Fibroblast of pulmonary artery (primary cell): ENCODE measurements at regions not wholly inside any gene's neighbourhood (a gene's known extent, or its start where the extent isn't known, plus 50 kb on each side); places are given as distances from the start of the nearest gene placed in this dataset.

Experiments
- DNase-seq: peaks from one replicate; pipeline ENCODE4 v3.0.0-alpha.2; 2010; ENCODE audit warnings: low read depth
- H3K4me3 ChIP-seq: replicated peaks from 2 replicates; pipeline ENCODE4 v1.5.1; 2011; ENCODE audit warnings: low read depth, mild to moderate bottlenecking, control low read depth, low read length, moderate library complexity
- TF ChIP-seq, protein P1 (sequence below): IDR thresholded peaks from 2 replicates; pipeline ENCODE4 v1.5.1; 2011; ENCODE audit warnings: mild to moderate bottlenecking, control low read depth, low read length, inconsistent platforms; ENCODE audit errors: missing control alignments

DNA sequence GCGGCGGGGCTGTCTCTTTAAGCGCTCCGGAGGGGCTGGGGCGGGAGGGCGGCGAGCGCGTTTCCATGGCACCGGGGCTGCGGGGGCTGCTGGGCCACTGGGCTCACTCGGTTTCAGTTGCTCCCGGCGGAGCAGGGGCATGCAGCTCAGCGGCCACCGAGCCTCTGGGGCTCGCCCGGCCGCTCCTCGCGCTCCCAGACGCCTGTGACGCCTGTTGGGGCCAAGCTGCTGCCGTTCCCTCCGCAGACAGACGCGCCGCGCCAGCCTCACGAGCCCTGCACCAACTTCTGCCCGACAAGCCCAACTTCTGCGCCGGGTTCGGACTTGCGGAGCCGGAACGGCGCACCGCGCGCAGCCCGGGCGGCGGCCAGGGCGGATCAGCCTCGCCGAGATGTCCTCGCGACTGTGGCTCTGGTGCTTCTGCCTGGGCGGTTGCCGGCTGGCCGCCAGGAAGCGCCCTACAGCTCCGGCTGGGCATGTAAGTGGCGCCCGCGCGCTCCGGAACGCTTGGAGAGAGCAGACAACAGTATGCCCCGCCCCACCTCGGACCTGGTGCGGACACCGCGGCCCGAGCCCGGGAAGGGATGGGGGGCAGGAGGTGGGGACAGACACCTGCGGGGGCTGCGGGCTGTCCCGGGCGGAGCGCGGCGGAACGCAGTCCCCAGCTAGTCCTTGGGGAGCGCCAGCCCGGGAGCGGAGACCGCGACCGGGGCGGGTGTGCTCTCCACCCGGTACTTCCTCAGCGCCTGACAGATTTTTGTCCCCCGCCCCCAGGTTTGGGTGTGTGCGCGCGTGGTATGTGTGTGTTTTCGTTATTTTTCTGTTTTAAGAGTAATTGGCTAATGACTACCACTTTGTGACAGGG lies 154.1 kb upstream of the GOLIM4 start:
- H3K4me3 ChIP-seq: peak overlapping the region; percentile 54
- peak; percentile 69 for DNase-seq
- TF ChIP-seq, protein P1, sequence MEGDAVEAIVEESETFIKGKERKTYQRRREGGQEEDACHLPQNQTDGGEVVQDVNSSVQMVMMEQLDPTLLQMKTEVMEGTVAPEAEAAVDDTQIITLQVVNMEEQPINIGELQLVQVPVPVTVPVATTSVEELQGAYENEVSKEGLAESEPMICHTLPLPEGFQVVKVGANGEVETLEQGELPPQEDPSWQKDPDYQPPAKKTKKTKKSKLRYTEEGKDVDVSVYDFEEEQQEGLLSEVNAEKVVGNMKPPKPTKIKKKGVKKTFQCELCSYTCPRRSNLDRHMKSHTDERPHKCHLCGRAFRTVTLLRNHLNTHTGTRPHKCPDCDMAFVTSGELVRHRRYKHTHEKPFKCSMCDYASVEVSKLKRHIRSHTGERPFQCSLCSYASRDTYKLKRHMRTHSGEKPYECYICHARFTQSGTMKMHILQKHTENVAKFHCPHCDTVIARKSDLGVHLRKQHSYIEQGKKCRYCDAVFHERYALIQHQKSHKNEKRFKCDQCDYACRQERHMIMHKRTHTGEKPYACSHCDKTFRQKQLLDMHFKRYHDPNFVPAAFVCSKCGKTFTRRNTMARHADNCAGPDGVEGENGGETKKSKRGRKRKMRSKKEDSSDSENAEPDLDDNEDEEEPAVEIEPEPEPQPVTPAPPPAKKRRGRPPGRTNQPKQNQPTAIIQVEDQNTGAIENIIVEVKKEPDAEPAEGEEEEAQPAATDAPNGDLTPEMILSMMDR: peak; percentile 11

DNA sequence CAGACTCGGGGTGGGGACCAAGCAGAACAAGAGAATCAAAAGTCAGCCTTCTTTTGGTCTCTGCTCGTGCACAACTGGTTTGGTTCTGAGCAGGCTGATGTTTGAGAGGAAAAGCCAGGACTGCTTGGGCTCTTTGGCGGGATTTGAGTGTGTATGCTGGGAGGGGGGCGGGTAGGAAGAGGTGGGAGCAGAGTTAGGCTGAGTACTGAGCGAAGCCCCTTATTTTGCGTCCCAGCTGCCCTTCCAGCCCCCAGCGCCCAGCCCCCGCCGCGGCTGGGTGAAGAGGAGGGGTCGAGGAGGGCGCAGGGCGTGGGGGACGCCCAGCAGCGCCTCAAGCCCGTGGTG lies 153.5 kb upstream of the GOLIM4 start:
- H3K4me3 ChIP-seq: peak overlapping the region; percentile 54
- peak; percentile 23 for DNase-seq
- TF ChIP-seq, protein P1: no peak

DNA sequence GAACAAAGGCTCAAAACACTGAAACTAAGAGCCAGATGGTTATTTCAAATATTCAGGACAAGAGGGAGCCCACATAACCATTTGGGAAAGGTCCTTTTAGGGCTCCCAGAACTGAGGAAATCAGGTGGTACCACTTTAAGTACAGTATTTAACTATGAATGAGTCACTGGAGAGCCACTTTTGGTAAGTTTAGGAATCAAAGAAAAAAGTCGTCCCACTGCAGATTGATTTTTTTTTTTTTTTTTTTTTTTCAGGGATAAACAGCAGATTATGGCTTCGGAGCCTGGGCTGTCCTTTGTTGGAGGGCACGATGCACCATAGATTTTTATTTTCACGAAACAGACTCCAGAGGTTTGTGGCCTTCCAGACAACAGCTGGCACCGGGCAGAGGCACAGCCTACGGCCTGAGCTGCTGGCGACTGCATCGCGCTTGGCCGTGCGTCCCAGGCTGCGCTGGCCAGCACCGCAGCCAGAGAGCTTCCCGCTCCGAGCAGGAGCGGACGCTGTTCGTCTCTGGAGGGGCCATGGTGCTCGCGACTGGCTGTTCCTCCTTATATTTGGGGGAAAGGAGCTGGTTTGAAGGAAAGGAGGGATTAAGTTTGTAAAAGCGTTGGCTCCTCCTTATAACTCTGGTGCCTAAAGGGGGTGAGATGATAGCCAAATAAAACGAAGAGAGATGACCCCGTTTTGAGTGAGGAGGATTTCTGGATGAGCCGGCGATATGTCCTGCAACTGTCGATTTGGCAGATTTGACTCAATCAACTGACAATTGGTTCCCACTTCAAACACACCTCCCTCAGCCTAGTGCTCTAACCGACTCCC lies 152.9 kb upstream of the GOLIM4 start:
- peak overlapping the region; percentile 54 for H3K4me3 ChIP-seq
- peak; percentile 48 for DNase-seq
- TF ChIP-seq, protein P1: no peak

DNA sequence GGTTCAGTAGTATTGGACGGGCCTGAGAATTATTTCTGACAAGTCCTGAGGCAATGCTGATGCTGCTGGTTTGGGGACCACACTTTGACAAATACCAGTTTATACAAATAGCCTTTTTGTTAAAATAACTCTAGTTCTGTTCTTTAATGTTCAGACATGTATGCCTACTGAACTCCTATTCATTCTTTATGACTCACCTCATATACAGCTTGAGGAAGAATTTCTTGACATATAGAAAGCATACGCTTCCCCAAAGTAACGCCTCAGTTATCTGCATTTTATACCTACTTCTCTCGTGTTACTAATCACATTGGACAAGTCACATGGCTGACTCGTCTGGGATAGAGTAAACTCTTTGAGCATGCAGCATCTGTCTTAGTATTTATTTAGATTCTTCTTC lies 145.4 kb upstream of the GOLIM4 start:
- no peak overlapping the region for H3K4me3 ChIP-seq
- TF ChIP-seq, protein P1: no peak
- no peak for DNase-seq

DNA sequence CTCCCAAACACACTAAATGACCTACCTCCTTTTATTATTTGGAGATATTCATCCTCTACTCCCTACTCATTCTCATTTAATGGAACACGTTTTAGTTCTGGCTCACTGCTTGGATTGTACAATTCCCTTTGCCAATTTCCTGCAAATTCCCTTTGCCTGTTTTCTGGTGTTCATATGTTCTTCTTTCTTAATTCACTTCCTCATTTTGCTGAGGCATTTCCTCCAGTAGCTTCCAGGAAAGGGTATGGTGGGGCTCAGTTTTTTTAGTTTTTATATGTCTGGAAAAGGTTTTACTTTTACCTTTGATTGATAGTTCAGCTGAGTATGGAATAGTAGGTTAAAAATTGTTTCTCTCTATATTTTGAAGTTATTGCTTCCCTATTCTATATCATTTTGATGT lies 143.6 kb upstream of the GOLIM4 start:
- TF ChIP-seq, protein P1: no peak
- DNase-seq: no peak
- H3K4me3 ChIP-seq: no peak overlapping the region

DNA sequence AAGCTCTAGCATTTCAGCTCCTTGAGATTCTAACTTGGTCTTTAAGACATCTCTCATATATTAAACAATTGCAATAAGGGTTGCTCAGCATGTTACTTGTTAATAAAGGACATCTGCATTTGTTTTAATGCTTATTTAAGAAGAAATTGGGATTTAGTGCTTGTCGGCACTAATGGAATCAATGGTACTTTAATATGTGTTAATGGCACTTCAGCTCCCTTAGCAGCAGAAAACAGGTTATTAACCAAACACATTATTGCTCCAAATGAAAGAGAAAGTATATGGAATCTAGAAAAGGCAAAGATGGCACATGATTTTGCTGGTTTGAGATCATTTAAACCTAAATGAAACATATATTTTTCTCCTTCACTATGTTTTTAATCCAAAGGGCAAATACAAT lies 137.3 kb upstream of the GOLIM4 start:
- DNase-seq: no peak
- TF ChIP-seq, protein P1: no peak
- H3K4me3 ChIP-seq: no peak overlapping the region
